GM15510 (cell line): ENCODE measurements at regions not wholly inside any gene's neighbourhood (a gene's known extent, or its start where the extent isn't known, plus 50 kb on each side); places are given as distances from the start of the nearest gene placed in this dataset.

Experiments
- POLR2A ChIP-seq: IDR thresholded peaks from 3 replicates; pipeline ENCODE4 v1.6.1; 2011; ENCODE audit warnings: borderline replicate concordance; ENCODE audit not compliant: insufficient read length; ENCODE audit errors: extremely low read depth

DNA sequence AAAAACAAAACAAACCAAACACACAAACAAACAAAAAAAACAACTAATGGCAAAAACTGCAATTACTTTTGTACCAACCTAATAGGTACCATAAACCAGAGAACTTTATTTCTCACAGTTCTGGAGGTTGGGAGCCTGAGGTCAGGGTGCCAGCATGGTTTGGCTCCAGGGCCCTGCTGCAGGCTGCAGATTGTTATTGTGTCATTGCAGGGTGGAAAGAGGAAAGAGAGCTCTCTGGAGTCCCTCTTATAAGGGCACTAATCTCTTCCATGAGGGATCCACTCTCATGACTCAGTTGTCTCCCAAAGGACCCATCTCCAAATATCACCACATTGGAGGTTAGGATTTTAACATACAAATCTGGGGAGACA, 64.9 kb upstream of the CPEB4 start:
- no peak for TF ChIP-seq POLR2A

- no peak for TF ChIP-seq POLR2A
Observed at GRCh38 chr5:173823721-173824567, 64.2 kb upstream of the CPEB4 start.

DNA sequence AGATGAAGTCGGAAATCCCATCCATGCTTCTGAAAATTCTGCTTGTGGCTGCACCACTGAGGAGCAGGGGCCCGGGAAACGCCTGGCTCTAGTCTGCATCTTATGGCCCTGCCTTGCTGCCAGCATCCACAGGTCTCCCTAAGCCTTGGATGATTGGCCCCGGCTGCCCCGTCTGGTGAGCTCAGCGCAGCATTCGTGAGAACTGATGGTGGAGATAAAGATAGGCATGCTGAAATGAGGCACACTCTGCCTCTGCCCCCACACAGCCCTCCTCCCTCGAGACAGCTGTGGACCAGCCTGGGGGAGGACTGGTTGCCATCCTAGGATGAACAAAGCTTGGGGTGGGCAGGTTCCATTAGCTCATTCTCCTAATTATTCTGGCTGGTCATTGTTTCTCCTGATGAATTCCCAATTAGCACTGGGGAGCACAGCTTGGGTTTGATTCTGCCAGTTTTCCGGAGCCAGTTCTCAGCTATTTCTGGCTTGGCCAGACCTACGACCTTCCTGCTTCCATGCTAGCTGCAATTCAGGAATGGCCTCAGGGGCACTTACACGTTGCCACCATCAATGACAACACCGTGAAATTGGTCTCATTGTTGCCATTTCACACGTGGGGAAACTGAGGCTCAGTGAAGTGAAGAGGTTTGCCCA, 62.8 kb upstream of the CPEB4 start:
- TF ChIP-seq POLR2A, result no peak

DNA sequence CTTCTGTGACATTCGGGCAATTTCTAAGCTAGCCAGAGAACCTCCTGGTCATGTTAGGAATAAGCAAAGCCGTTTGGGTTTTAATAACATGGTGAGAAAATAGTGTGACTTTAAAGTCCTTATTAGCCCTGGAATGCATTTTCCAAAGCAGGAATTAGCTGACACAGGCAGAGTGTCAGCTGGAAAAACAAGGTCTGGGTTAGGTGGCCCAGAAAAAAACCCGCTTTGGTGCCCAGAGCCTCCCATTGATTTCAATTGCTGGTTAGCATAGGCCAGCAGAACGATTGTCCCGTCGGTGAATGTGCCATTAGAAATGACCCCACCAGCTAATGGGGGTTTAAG, 62.1 kb upstream of the CPEB4 start:
- no peak for TF ChIP-seq POLR2A

DNA sequence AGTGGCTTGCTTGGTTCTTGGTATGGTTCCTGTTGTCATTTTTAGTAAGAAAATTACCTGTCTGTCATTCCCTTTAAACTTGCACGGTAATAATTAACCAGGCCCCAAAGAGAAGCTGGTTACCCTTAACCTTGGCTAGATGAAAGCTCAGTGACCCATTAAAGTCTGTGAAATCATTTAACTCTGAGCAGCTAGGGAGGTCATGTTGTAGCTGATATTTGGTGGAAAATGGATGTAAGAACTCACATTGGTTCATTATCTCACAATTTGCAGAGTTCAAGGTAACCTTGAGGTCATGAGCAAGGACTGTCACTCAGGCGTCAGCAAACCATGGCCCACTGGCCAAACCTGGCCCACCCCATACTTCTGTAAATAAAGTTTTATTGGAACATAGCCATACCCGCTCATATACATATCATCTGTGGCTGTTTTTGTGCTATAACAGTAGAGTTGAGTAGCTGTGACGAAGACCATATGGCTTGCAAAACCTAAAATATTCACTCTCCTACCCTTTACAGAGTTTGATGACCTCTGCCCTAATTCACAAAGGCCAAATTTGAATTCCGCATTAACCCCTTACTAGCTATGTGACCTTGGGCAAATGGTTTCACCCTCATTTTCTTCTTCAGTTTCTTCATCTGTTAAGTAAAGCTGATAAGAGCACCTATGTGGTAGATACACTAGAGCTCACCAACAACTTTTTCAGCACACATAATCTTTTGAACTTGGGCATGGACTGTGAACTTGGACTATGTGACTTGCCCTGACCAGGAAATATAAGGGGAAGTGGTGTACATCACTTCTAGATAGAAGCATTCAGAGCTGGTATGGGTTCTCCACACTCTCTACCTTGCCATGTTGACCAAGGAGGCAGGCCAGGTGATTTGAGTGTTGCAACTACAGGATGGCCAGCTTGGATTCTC, 61.5 kb upstream of the CPEB4 start:
- TF ChIP-seq POLR2A, result no peak

- TF ChIP-seq POLR2A, result no peak
Observed at GRCh38 chr5:173828952-173829351, 59.2 kb upstream of the CPEB4 start.

DNA sequence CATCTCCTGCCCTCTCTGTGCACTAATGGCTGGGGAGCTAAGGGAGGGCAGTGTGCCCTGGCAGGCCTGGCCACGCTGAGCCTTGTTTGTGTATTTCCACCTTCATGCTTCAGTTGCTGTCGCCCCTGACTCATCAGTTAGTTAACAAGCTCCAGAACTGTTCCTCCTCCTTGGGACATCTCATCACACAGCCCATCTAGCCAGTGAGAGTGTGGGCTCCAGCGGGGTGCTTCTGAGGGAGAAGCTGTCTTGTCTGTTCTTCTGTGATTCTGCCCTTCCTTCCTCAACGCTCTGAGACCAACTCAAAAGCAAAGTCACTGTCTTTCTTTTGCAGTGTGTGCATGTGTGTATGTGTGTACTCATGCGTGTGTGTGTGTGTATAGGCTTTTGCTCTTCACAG, 58.3 kb upstream of the CPEB4 start:
- no peak for TF ChIP-seq POLR2A

DNA sequence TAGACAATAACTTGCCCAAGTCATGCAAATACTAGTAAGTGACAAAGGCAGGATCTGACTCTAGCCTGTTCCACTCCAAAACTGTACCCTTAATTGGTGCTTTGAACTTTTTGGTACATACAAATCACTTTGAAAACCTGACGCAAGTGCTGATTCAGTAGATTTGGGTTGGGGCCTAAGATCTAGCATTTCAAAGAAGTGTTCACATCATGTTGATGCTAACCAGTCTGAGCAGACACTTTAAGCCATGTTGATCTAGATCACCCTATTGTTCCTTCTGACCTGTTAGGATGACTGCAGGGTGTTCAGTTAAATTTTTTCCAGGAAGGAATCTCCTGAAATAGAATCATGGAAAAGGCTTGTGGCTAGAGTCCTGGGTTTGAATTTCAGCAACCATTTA, 57.7 kb upstream of the CPEB4 start:
- no peak for TF ChIP-seq POLR2A

GRCh38 chr5:173831196-173831914, 56.8 kb upstream of the CPEB4 start:
- no peak for TF ChIP-seq POLR2A

GRCh38 chr5:173832386-173832785, 55.8 kb upstream of the CPEB4 start:
- no peak for TF ChIP-seq POLR2A

- TF ChIP-seq POLR2A, result no peak
Observed at GRCh38 chr5:173833196-173833985, 54.8 kb upstream of the CPEB4 start.

- TF ChIP-seq POLR2A, result no peak
Observed at GRCh38 chr5:173834071-173834771, 53.9 kb upstream of the CPEB4 start.

GRCh38 chr5:173835131-173835530, 53.0 kb upstream of the CPEB4 start:
- TF ChIP-seq POLR2A, result no peak
